Liver (tissue), 8 donors: ENCODE measurements at regions not wholly inside any gene's neighbourhood (a gene's known extent, or its start where the extent isn't known, plus 50 kb on each side); places are given as distances from the start of the nearest gene placed in this dataset.

Experiments used
- DNase-seq: peaks from one replicate; pipeline ENCODE4 v3.0.0-alpha.2; 2017; ENCODE audit warnings: low spot score
- H3K27ac ChIP-seq, 2 donors: one replicate each; pipeline ENCODE4 v1.7.0; 2013; ENCODE audit warnings: inconsistent platforms in 2 of 2, low read length in 2 of 2, control low read depth in 1 of 2, low read depth in 1 of 2, mild to moderate bottlenecking in 1 of 2
- H3K27me3 ChIP-seq, 4 donors: one replicate each; pipeline versions ENCODE4 v1.6.1 to v1.7.0; 2013; ENCODE audit warnings: low read length in 3 of 4, inconsistent platforms in 1 of 4, mild to moderate bottlenecking in 1 of 4, moderate library complexity in 1 of 4; ENCODE audit not compliant: control insufficient read depth in 4 of 4, insufficient read depth in 4 of 4
- H3K36me3 ChIP-seq, 4 donors: one replicate each; pipeline versions ENCODE4 v1.6.1 to v1.7.0; 2013; ENCODE audit warnings: low read length in 3 of 4, mild to moderate bottlenecking in 3 of 4, low read depth in 1 of 4, moderate library complexity in 1 of 4; ENCODE audit not compliant: control insufficient read depth in 4 of 4, insufficient read depth in 3 of 4
- H3K4me1 ChIP-seq, 4 donors: one replicate each; pipeline versions ENCODE4 v1.6.1 to v1.7.0; 2013; ENCODE audit warnings: low read length in 3 of 4, mild to moderate bottlenecking in 3 of 4, moderate library complexity in 1 of 4; ENCODE audit not compliant: control insufficient read depth in 4 of 4, insufficient read depth in 4 of 4
- H3K4me3 ChIP-seq, 3 donors: one replicate each; pipeline versions ENCODE4 v1.6.1 to v1.7.0; 2013; ENCODE audit warnings: low read length in 3 of 3, control low read depth in 1 of 3, low read depth in 1 of 3, mild to moderate bottlenecking in 1 of 3
- H3K9ac ChIP-seq, 2 donors: one replicate each; pipeline ENCODE4 v1.7.0; 2013; ENCODE audit warnings: low read length in 2 of 2, mild to moderate bottlenecking in 2 of 2, moderate library complexity in 2 of 2, control low read depth in 1 of 2, low read depth in 1 of 2
- H3K9me3 ChIP-seq, 4 donors: one replicate each; pipeline versions ENCODE4 v1.6.1 to v1.7.0; 2013; ENCODE audit warnings: low read length in 3 of 4; ENCODE audit not compliant: control insufficient read depth in 4 of 4
- ATF3 ChIP-seq: IDR thresholded peaks from 2 replicates; pipeline ENCODE4 v1.6.1; 2016; ENCODE audit warnings: antibody characterized with exemption
- EGR1 ChIP-seq, 2 donors: IDR thresholded peaks; 2 replicates each; pipeline ENCODE4 v1.6.1; 2016 to 2018; ENCODE audit warnings: antibody characterized with exemption in 2 of 2, low read depth in 2 of 2
- FOXA1 ChIP-seq: IDR thresholded peaks from 2 replicates; pipeline ENCODE4 v1.6.1; 2016; ENCODE audit warnings: antibody characterized with exemption
- FOXA2 ChIP-seq: IDR thresholded peaks from 2 replicates; pipeline ENCODE4 v1.6.1; 2016; ENCODE audit warnings: antibody characterized with exemption
- GABPA ChIP-seq, 2 donors: IDR thresholded peaks in 1 of 2; conservative IDR thresholded peaks in 1 of 2; 2 replicates each; pipeline ENCODE4 v1.6.1; 2016; ENCODE audit warnings: antibody characterized with exemption in 2 of 2, mild to moderate bottlenecking in 1 of 2, moderate library complexity in 1 of 2
- HNF4A ChIP-seq, 2 donors: conservative IDR thresholded peaks; 2 replicates each; pipeline ENCODE4 v1.6.1; 2016; ENCODE audit warnings: antibody characterized with exemption in 2 of 2, mild to moderate bottlenecking in 2 of 2
- HNF4G ChIP-seq: IDR thresholded peaks from 2 replicates; pipeline ENCODE4 v1.6.1; 2016; ENCODE audit warnings: antibody characterized with exemption
- JUND ChIP-seq, 2 donors: IDR thresholded peaks; 2 replicates each; pipeline ENCODE4 v1.6.1; 2016; ENCODE audit warnings: antibody characterized with exemption in 2 of 2
- NR2F2 ChIP-seq: IDR thresholded peaks from 2 replicates; pipeline ENCODE4 v1.6.1; 2016; ENCODE audit warnings: antibody characterized with exemption
- RAD21 ChIP-seq, 2 donors: IDR thresholded peaks; 2 replicates each; pipeline ENCODE4 v1.6.1; 2016; ENCODE audit warnings: antibody characterized with exemption in 2 of 2, mild to moderate bottlenecking in 2 of 2
- RXRA ChIP-seq, 2 donors: IDR thresholded peaks; 2 replicates each; pipeline ENCODE4 v1.6.1; 2017 to 2018; ENCODE audit warnings: antibody characterized with exemption in 2 of 2, mild to moderate bottlenecking in 1 of 2
- SP1 ChIP-seq: IDR thresholded peaks from 2 replicates; pipeline ENCODE4 v1.6.1; 2018; ENCODE audit warnings: antibody characterized with exemption, mild to moderate bottlenecking
- TAF1 ChIP-seq: conservative IDR thresholded peaks from 2 replicates; pipeline ENCODE4 v1.6.1; 2016; ENCODE audit warnings: antibody characterized with exemption, mild to moderate bottlenecking
- YY1 ChIP-seq: IDR thresholded peaks from 2 replicates; pipeline ENCODE4 v1.6.1; 2016; ENCODE audit warnings: antibody characterized with exemption, mild to moderate bottlenecking
- WGBS: extraction: QIAGEN DNeasy Blood & Tissue Kit; methylation state at CpG from one replicate; pipeline ENCODE4 v1.1.7; 2013; 5-methylcytosine and 5-hydroxymethylcytosine counted together
- TF ChIP-seq, protein P1 (sequence below): IDR thresholded peaks from 2 replicates; pipeline ENCODE4 v1.6.1; 2016; ENCODE audit warnings: antibody characterized with exemption
- TF ChIP-seq, protein P2 (sequence below): IDR thresholded peaks from 2 replicates; pipeline ENCODE4 v1.6.1; 2016; ENCODE audit warnings: antibody characterized with exemption, mild to moderate bottlenecking
- TF ChIP-seq, protein P3 (sequence below): fragments of 150-350 bp; IDR thresholded peaks from 2 replicates; pipeline ENCODE4 v1.5.1; 2017; ENCODE audit warnings: improper control_type of control experiment, low read depth, low read length; ENCODE audit not compliant: missing input control
- TF ChIP-seq, protein P4 (sequence below): IDR thresholded peaks from 2 replicates; pipeline ENCODE4 v1.6.1; 2016; ENCODE audit warnings: antibody characterized with exemption
- donor health status: healthy.
- donor health status: healthy.
- donor health status: healthy.
- donor health status: healthy.
- donor health status: healthy.

GRCh38 chr2:53181759-53182158, 585.8 kb upstream of the CHAC2 start:
- Histone ChIP-seq H3K36me3 (no peaks in the 10 kb centered on the region), H3K27ac (no peak overlapping the region), H3K9me3 (no peaks in the 10 kb centered on the region), H3K27me3 (no peaks in the 10 kb centered on the region), H3K9ac (no peak overlapping the region), H3K4me1 (no peaks in the 10 kb centered on the region), H3K4me3 (no peak overlapping the region)
- no peak for DNase-seq
- TF ChIP-seq YY1 (no peak), FOXA2 (no peak), RXRA (IDR thresholded peaks at IDR 0.05) (no peak), HNF4A (conservative IDR thresholded peaks at IDR 0.05) (no peak), RAD21 (IDR thresholded peaks at IDR 0.05) (no peak), GABPA (IDR thresholded peaks at IDR 0.05 in 1 of 2, conservative IDR thresholded peaks at IDR 0.05 in 1 of 2) (no peak)
- TF ChIP-seq, protein P1, sequence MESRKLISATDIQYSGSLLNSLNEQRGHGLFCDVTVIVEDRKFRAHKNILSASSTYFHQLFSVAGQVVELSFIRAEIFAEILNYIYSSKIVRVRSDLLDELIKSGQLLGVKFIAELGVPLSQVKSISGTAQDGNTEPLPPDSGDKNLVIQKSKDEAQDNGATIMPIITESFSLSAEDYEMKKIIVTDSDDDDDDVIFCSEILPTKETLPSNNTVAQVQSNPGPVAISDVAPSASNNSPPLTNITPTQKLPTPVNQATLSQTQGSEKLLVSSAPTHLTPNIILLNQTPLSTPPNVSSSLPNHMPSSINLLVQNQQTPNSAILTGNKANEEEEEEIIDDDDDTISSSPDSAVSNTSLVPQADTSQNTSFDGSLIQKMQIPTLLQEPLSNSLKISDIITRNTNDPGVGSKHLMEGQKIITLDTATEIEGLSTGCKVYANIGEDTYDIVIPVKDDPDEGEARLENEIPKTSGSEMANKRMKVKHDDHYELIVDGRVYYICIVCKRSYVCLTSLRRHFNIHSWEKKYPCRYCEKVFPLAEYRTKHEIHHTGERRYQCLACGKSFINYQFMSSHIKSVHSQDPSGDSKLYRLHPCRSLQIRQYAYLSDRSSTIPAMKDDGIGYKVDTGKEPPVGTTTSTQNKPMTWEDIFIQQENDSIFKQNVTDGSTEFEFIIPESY = no peak
- TF ChIP-seq, protein P2, sequence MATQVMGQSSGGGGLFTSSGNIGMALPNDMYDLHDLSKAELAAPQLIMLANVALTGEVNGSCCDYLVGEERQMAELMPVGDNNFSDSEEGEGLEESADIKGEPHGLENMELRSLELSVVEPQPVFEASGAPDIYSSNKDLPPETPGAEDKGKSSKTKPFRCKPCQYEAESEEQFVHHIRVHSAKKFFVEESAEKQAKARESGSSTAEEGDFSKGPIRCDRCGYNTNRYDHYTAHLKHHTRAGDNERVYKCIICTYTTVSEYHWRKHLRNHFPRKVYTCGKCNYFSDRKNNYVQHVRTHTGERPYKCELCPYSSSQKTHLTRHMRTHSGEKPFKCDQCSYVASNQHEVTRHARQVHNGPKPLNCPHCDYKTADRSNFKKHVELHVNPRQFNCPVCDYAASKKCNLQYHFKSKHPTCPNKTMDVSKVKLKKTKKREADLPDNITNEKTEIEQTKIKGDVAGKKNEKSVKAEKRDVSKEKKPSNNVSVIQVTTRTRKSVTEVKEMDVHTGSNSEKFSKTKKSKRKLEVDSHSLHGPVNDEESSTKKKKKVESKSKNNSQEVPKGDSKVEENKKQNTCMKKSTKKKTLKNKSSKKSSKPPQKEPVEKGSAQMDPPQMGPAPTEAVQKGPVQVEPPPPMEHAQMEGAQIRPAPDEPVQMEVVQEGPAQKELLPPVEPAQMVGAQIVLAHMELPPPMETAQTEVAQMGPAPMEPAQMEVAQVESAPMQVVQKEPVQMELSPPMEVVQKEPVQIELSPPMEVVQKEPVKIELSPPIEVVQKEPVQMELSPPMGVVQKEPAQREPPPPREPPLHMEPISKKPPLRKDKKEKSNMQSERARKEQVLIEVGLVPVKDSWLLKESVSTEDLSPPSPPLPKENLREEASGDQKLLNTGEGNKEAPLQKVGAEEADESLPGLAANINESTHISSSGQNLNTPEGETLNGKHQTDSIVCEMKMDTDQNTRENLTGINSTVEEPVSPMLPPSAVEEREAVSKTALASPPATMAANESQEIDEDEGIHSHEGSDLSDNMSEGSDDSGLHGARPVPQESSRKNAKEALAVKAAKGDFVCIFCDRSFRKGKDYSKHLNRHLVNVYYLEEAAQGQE = no peak
- WGBS = 79% methylated on average over 2 of the region's 2 CpGs

DNA sequence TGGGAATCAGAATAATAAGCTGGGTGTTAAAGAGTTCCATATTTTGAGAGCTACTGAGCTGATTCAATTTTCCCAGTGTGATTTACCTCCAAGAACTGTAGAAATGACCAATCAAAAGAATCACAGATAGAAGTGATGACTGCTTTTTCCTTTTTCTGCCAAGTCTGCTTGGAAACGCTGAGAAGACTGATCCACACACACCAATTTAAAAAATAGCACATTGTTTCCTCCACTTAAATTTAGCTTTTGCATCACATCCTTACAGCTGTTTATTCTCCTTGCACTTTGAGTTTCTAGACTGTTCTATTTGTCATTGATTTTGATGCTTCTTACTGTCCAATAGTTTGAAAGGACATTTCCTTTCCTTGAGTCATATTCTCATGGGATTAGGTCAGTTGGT, 590.3 kb upstream of the CHAC2 start:
- no peak overlapping the region for H3K4me3 ChIP-seq
- no peak for DNase-seq
- no peaks in the 10 kb centered on the region for H3K4me1 ChIP-seq
- H3K27me3 ChIP-seq = no peaks in the 10 kb centered on the region
- no peaks in the 10 kb centered on the region for H3K9me3 ChIP-seq
- H3K27ac ChIP-seq = no peak overlapping the region
- WGBS = 66% methylated on average over 1 of the region's 1 CpG
- H3K9ac ChIP-seq = no peak overlapping the region
- no peaks in the 10 kb centered on the region for H3K36me3 ChIP-seq
- TF ChIP-seq NR2F2 = no peak
- TF ChIP-seq, protein P3, sequence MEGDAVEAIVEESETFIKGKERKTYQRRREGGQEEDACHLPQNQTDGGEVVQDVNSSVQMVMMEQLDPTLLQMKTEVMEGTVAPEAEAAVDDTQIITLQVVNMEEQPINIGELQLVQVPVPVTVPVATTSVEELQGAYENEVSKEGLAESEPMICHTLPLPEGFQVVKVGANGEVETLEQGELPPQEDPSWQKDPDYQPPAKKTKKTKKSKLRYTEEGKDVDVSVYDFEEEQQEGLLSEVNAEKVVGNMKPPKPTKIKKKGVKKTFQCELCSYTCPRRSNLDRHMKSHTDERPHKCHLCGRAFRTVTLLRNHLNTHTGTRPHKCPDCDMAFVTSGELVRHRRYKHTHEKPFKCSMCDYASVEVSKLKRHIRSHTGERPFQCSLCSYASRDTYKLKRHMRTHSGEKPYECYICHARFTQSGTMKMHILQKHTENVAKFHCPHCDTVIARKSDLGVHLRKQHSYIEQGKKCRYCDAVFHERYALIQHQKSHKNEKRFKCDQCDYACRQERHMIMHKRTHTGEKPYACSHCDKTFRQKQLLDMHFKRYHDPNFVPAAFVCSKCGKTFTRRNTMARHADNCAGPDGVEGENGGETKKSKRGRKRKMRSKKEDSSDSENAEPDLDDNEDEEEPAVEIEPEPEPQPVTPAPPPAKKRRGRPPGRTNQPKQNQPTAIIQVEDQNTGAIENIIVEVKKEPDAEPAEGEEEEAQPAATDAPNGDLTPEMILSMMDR = no peak
- no peak for TF ChIP-seq TAF1
- TF ChIP-seq, protein P4, sequence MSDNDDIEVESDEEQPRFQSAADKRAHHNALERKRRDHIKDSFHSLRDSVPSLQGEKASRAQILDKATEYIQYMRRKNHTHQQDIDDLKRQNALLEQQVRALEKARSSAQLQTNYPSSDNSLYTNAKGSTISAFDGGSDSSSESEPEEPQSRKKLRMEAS = no peak
- TF ChIP-seq, protein P1 = no peak
- no peak for TF ChIP-seq RXRA (IDR thresholded peaks at IDR 0.05)
- no peak for TF ChIP-seq RAD21 (IDR thresholded peaks at IDR 0.05)
- TF ChIP-seq SP1 = no peak
- no peak for TF ChIP-seq ATF3
- no peak for TF ChIP-seq GABPA (IDR thresholded peaks at IDR 0.05 in 1 of 2, conservative IDR thresholded peaks at IDR 0.05 in 1 of 2)
- TF ChIP-seq, protein P2 = no peak
- no peak for TF ChIP-seq JUND (IDR thresholded peaks at IDR 0.05)
- no peak for TF ChIP-seq YY1
- TF ChIP-seq EGR1 (IDR thresholded peaks at IDR 0.05; ENCODE audit: low read depth in 2 of 2) = no peak
- no peak for TF ChIP-seq FOXA1
- no peak for TF ChIP-seq HNF4G
- TF ChIP-seq HNF4A (conservative IDR thresholded peaks at IDR 0.05) = no peak
- TF ChIP-seq FOXA2 = no peak
